NCI-H1436 treated with DMSO at 0.1 percent for 48 hours (cell line): ENCODE measurements at regions not wholly inside any gene's neighbourhood (a gene's known extent, or its start where the extent isn't known, plus 50 kb on each side); places are given as distances from the start of the nearest gene placed in this dataset.

Source experiments
- DNase-seq: peaks from one replicate; lab custom pipeline; 2025; lab: John Stamatoyannopoulos, UW

DNA sequence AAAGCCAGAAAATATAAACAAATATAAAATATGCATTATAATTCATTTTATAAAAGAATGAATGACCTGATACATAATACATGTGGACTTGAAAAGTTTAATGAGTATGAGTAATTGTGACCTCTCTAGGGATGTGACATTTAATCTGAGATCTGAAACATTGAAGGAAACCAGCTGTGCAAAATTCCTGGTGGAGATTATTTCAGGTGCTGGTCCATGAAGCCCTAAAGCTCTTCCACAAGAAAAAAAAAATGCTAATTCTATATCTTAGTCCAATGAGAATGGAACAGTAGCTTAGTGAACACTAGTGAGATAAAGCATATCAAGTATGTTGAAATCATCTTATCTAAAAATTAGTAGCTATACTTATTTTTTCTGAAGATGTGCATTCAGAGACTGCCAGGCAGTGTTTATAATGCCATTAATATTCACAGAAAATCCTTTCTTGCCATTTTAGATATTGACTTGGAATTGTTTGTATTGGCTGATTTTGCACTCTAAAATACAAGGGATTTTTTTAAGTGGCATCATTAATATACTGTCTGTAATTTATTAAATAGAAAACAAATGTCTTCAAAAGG is 1485.9 kb downstream of the PLA2G4A start:
- DNase-seq = no peak

DNA sequence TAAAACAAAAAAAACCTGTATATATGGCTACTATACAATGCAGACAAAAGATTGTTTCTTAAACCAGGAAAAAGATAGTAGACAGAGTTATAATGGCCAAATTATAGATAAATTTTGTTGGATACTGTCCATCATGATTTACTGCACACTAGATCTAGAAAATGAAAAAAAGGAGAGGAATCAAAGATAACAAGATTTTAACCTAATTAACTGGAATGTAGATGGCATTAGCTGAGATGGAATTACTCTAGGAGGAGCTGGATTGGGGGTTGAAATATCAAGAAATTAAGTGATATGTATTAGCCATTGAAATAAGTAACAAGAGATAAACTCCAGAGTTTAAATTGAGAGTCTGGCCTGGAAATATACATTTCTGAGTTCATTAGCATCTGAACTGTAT is 1489.1 kb downstream of the PLA2G4A start:
- DNase-seq = no peak

DNA sequence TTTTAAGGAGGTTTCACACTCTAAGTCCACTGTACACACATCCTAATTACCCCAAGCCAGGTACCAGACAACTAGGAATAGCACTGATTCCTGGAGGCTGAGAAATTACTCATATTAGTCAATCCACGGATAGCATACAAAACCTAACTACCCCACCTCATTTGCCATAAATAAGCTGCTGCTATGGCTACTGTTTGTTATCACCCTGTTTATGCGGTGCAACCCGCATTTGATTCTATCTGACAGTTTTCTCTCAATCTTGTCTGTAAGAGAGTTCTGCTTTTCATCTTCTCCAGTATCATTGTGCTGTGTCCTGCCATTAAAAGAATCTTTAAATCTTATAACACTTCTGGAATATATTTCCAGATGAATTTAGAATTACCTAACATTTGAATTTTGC is 1496.5 kb downstream of the PLA2G4A start:
- no peak for DNase-seq

DNA sequence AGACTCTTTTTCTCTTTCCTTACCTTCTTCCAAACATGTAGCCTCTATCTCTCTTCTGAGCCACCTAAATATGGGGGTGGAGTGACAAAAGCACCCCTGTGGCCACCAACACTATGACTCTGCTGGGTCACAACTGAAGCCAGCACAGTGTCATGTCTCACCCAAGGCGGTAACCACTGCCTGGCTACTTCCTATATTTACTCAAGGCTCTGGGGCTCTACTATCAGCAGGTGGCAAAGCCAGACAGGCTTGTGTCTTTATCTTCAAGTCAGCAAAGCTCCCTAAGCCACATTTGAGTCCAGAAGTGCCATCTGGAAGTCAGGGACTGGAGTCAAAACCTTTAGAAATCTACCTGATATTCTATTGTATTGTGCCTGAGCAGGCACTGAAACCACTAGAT is 1515.2 kb downstream of the PLA2G4A start:
- no peak for DNase-seq

DNA sequence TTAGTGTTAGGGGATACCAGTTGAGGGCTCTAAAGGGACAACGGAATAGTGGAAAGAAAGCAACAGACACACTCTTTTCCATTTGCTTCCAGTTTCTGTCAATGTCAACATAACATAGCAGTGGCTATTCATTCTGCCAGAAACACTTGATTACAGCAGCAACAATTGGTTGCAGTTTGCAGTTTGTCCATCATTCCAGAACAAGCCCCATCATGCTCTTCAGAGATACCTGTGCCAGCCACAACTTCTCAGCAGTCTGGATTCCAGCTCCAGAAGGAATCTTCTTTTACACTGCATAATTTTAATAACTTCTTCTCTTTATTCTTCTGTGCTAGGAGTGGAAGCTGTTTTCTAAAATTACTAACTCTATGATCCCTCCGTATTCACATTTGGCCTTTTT is 1521.4 kb downstream of the PLA2G4A start:
- DNase-seq = no peak

DNA sequence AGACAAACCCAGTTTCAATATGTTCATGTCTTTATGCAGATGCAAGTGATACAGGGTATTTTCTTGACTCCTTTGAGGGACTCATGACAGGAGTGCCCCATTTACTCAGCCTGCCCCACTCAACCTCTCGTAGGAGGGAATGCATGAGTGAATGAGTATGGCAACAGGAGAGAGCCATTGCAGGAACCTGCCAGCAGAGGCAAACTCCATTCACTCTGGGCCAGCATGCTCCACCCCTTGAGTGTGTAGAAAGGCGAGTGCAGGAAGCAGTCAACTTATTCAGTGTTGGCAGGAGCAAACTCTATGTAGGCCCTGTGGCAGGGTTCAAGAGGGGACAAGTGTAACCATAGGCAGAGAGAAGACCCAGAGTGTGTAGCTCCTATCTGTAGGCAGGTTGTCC is 1526.3 kb downstream of the PLA2G4A start:
- DNase-seq = no peak

DNA sequence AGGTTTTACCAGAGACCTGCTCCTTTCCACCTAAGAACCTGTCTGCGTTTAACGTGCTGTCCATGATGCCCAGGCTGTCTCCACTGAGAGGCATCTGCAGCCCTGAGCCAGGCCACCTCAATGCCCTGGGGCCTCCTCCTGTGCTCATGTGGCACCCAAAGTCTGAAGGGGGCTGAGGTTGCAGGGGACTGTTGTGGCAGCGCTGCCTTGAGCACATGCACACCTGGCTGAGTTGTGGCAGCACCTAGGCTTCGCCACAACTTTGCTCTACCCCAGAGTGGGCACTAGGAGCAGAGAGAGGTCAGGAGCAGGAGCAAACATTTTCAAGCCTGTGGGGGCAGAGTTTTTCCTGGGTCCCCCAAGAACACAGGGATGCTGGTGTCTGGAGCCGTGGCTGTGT is 1527.1 kb downstream of the PLA2G4A start:
- no peak for DNase-seq

DNA sequence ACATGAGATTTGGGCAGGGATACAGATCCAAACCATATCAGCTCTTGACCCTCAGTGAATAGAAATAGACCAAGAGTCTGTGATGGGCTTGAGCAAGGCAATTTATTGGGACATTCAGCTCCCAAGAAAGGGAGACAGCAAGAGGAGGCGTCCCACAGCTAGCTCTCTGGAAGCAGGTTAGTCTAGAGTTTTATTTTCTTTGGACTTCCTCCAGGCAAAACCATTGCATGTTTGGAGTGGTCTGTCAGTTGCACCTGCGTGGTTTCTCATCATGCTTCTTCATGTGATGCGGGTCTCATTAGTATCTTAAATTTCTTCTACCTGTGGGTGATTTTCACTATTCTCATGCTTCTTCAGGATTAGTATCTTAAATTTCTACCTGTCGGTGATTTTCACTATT is 1530.6 kb downstream of the PLA2G4A start:
- DNase-seq = no peak

DNA sequence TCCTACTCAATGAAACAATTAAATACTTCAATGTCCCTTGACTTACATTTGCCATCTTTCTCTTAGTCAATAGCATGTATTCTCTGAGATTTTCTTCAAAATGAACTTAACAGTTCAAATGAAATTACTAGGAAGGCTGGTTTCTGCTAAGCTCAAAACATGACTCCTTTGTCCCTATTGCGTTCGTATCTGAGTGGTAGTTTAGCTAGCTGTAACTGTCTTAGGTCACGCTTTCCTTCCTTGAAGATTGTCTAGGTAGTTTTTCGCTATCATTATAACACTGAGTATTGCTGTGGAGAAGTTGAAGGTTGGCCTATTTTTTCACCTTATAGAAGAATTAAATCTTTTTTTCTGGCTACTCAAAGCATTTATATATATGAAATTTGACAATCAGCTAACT is 1535.2 kb downstream of the PLA2G4A start:
- DNase-seq = no peak

DNA sequence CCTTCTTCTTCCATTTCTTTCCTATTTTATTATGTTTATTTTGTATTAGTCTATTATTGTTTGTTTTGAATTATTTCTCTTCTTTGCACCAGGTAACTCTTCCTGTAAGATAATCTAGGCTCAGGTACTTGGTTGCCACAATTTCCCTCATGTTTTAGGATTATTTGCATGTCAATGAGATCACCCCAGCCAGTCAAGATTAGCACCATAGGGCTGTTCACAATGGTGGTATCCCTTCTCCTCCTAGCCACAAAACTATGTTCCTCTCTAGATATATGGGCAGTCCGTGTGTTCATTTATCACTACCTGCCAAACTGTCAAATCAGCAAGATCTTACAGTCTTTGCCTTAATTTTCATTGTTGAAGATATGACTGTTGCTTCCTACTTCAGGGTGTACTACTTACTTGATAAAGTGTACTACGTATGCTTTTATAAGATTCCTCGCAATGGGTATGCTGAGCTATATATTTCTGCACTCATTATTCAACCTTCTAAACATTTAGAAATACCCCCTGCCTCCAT is 1536.2 kb downstream of the PLA2G4A start:
- DNase-seq = no peak

DNA sequence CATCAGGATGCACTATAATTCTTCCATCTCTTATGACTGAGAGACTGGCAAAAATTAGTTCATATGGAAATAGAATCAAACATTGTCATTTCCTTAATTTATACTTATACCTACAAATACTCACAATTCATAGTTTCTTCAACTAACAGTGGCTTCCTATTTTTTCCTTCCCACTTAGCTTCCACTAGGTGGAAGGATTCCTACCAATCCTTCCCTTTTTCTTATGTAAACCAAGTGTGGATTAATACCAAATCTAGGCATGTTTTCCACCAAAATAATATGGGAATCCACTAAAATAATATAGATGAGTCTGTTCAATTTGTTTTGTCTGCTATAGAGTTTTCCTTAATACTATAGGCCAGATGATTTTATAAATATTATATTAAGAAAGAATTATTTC is 1537.1 kb downstream of the PLA2G4A start:
- no peak for DNase-seq

DNA sequence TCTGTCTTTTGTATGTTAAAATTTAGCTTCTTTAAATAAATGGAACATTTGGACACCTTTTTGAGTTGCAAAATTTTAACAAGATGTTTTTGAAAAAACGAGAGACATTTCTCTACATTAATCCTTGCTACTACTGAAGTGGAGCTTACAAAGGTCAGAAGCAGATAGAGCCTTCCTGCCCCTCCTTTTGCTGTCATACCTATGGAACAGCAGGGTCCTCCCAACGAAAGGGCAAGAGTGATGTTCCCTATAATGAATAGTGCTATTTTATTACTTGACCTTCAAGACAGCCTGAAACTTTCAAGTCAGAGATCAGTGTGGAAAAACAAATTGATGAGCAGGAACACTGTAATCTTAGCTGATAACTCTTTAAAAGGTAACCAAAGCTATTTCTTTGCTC is 1538.9 kb downstream of the PLA2G4A start:
- no peak for DNase-seq

DNA sequence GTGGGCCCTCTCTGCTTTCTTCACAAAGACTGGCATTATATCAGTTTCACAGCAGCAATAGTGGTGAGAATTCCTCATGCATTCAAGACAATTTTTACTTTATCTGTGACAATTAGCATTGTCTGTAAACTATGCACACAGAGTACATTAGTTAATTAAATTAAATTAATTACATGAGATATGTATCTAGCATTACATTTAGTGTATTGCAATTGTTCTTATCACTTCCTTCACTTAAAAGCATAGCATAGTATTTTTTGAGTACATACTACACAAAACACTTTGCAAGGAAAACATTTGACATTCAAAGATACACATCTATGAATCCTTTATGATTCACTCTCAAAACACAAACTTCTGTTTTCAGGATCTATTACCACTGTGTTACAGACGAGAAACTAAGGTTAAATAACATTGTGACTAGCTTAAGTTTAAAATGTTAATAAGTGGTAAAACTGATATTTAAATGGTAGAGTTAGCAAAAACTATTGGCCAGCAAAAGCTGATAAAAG is 1542.6 kb downstream of the PLA2G4A start:
- no peak for DNase-seq

DNA sequence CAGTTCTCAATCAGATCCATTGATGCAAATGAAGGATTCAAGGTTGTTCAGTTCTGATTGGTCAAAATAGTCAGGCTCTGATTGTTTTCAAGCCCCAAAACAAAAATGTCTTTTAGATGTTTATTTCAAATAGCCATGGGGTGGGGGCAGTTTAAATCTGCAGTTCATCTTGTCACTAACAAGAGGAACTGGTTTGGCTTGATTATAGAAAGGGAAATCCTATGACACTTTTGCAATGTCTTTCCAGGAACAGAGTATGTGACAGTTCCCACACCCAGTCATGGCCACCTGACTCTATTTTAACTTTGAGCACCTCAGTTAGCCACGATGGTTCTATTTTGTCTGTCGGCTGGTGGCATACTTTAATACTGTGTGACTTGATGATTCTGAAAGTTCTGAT is 1544.1 kb downstream of the PLA2G4A start:
- no peak for DNase-seq

DNA sequence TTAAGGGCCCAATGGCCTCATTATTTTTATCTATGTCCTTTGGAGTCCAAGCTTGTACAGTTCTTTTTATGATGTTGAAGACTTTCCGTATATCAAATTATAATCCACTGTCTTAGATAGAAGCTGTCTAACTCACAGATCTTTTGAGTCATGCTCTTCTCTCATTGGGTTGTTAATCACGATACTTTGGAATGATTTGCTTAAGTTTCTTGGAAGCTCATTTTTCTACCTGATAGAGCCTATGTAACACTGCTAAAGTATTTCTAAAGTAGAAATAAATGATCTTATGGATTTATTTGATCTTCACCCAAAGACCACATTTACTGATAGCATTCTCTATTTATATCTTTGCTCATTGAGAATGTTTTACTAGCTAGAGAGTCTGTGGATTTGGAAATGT is 1554.1 kb downstream of the PLA2G4A start:
- DNase-seq = no peak

DNA sequence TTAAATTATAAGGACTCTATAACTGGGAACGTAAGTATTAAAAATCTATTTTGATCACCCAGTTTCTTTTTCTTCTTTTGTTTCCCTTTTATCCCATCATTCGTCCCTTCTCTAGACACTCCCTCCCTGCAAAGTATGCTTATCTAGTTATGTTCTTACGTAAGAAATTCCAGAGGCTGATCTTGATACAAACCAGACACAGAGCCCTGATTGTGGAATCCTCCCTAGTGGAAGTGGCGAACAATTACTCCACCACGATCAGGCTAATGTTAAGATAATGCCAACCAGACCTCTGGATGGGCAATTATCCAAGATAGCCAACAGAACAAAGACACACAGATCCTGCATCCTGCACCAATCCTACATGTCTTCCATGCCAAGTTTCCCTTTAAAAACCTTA is 1557.4 kb downstream of the PLA2G4A start:
- no peak for DNase-seq

DNA sequence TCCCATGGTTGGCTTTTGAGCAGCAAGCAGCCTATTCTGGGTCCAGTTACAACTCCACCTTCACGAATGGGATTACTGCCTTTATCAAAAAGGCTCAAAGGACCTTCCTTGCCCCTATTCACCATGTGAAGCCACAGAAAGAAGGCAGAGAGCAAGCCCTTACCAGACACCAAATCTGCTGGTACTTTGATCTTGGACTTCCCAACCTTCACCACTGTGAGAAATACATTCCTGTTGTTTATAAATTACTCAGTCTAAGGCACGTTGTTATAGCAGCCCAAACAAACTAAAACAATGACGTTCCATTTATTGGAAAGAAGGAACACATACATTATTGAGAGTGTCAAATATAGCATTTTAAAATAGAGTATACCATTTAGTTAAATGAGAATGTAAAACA is 1557.9 kb downstream of the PLA2G4A start:
- DNase-seq = no peak

DNA sequence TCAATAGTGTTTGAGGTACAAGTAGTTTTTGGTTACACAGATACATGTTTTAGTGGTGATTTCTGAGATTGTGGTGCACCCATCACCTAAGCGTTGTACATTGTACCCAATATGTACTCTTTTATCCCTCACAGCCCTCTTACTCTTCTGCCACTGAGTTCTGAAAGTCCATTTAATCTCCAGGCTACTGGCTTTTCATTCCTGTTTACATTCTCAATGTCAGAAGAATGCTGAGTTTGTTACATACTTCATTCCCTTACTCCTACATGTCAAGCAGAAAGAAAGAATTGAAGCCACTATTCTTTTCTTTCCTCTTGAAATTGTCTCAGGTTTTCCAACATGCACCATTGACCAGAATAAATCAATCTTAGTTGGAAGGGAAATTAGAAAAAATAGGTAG is 1565.9 kb downstream of the PLA2G4A start:
- no peak for DNase-seq

DNA sequence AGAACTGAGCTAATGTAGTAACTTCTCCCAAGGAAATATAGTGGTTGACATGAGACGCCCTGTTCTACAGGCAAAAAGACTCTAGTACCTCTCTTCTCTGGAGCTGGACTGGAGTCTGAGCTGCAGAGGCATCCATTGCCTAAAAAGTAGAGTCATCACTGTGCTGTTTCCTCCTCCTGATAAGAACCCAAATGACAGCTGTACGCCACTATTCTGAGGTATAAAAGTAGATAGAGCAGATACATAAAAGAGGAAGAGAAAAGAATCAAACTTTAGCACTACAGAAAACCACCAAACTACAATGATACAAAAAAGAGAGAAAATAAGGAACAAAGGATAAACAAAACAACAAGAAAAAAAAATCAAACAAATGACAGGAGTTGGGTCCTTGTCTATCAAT is 1568.8 kb downstream of the PLA2G4A start:
- no peak for DNase-seq

DNA sequence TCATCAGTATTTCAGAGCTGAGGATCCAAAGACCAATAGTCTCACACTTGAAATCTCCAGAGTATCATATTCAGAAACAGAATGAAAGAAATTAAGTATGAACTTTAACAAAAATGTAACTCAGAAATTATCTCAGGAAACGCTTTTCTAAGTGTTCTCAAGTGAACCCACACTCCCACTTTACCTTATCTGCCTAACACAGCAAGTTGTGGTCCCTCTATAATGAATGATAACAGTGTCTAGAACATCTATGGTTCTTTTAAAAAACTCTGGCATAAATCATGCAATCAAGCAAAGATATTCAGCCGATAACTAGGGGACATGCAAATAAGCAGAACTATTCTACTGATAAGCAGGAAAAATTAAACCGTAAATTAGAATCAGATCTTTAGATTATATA is 1574.2 kb downstream of the PLA2G4A start:
- DNase-seq = no peak

DNA sequence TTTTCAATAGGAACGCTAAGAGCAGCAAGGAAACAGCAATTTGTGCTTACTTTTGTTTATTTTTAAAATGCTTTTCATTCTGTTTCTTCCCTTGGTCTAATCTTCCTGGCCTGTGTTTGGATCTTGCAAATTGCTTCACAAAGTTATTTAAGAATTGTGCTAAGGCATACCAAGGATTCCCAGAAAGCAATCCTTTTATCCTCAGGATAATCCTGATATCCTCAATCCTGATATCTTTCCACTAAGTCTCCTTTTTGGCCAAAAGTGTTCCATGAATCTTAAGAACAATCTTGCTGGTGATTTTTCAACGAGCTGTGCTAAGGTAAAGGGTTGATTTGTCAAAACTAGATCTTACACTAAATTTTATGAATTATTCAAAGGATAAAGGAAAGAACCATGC is 1577.9 kb downstream of the PLA2G4A start:
- no peak for DNase-seq

DNA sequence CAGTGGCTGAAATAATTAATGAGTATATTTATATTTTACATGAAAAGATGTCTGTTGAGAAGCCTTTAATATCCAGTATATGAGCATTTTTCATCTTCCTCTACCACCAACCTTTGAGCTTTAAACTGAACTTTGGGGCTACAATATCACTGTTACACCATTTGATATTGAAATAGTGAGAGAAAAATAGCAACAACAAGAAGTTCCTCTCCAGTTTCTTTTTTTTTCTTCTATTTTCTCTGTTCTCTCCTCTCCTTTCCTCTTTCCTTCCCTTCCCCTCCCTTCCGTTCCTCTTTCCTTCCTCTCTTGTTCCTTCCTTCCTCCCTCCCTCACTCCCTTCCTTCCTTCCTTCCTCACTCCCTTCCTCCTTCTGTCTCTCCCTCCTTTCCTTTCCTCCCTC is 1591.4 kb downstream of the PLA2G4A start:
- no peak for DNase-seq

DNA sequence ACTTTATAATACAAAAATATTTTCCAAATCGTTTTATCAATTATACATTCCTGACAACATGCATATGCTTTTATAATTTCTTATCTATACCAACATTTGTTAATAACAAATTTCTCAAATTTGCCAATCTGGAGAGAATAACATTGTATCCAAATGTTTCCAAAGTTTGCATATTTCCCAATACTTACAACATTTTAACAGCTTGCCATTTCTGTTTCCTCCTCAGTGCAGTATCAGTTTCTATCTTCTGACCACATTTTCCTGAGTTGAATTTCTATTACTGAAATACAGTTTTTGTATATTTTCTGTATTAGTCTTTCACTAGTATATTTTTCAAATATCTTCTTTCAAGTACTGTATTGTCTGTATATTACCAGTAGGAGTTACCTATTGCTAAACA is 1594.3 kb downstream of the PLA2G4A start:
- DNase-seq = no peak

DNA sequence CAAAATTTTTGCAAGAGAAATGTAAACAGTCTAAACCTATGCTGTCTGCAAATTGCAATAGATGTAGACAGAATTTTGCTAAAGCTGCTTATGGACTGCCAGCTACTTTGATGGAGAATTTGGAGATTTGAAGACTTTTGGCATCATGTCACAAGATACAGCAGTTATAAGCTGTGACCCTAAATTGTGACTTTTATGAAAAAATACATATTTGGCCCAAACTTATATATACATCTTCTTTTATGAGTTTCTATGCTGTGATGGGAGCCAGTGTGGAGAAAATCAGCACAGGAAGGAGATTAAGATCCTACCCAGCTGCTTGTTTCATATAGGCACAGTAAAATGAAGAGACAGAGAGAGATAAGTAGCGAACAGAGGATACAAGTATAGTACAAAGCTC is 1595.4 kb downstream of the PLA2G4A start:
- DNase-seq = no peak

DNA sequence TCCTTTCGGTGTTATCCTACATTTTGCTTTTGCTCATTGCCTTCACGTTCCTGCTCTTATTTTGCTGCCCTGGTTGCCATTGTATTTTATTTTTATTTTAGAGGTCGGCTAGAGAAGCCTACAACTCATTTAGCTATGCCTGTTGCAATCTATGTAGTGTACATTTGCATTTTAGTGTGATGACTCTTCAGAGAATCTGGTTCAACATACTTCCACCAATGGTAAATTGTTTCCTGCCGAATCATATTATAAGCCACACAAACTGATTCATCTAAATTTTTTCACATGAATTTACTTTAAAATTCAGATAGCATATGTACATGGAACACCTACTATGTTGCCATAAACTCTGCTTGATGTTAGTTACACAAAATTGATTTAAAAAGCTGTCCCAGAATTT is 1596.9 kb downstream of the PLA2G4A start:
- no peak for DNase-seq
